HEK293 (cell line): ENCODE measurements at regions not wholly inside any gene's neighbourhood (a gene's known extent, or its start where the extent isn't known, plus 50 kb on each side); places are given as distances from the start of the nearest gene placed in this dataset.

Source experiments
- CTCF ChIA-PET: fragments of 350-600 bp; formaldehyde crosslinking; extraction: SDS; loops from one replicate; lab custom pipeline; 2021; ENCODE audit warnings: antibody characterized with exemption; lab: Yijun Ruan, JAX
- POLR2A ChIA-PET: fragments of 300-600 bp; formaldehyde crosslinking; extraction: SDS; loops from one replicate; lab custom pipeline; 2020; ENCODE audit warnings: antibody characterized with exemption, inconsistent platforms; lab: Yijun Ruan, JAX
- H3K27ac ChIP-seq: fragments of 200-500 bp; sonication (Bioruptor generic); 2 replicates; pipeline ENCODE4 v1.5.1; 2014; ENCODE audit warnings: low read depth, low read length, control low read depth, inconsistent platforms; ENCODE audit errors: extremely low read depth
- H3K36me3 ChIP-seq, 2 experiments: fragments of 200-500 bp in 1 of 2; sonication (Bioruptor generic) in 1 of 2; 1 replicate in 1 of 2; 2 replicates in 1 of 2; pipeline ENCODE4 v1.5.1; 2014 to 2017; ENCODE audit warnings: inconsistent platforms in 2 of 2, low read length in 2 of 2; ENCODE audit not compliant: control insufficient read depth in 2 of 2, insufficient read depth in 1 of 2
- H3K4me1 ChIP-seq: fragments of 200-500 bp; sonication (Bioruptor generic); 2 replicates; pipeline ENCODE4 v1.5.1; 2014; ENCODE audit warnings: mild to moderate bottlenecking, low read length, inconsistent platforms; ENCODE audit not compliant: control insufficient read depth, insufficient read depth
- H3K4me3 ChIP-seq: 2 replicates; pipeline ENCODE4 v1.5.1; 2011; ENCODE audit warnings: low read depth, mild to moderate bottlenecking, control low read depth, low read length, moderate library complexity
- H3K9me3 ChIP-seq: fragments of 200-500 bp; sonication (Bioruptor generic); 2 replicates; pipeline ENCODE4 v1.5.1; 2014; ENCODE audit warnings: low read depth, low read length, inconsistent platforms; ENCODE audit not compliant: control insufficient read depth, insufficient read depth
- BCL11A ChIP-seq: fragments of 450-650 bp; formaldehyde crosslinking; IDR thresholded peaks from 2 replicates; pipeline ENCODE4 v1.5.1; 2016; ENCODE audit warnings: low read depth, missing biosample characterization, missing genetic modification characterization
- BCL11B ChIP-seq: fragments of 450-650 bp; formaldehyde crosslinking; IDR thresholded peaks from 2 replicates; pipeline ENCODE4 v1.5.1; 2016; ENCODE audit warnings: low read depth, missing biosample characterization, missing genetic modification characterization
- KLF7 ChIP-seq: fragments of 450-650 bp; formaldehyde crosslinking; IDR thresholded peaks from 2 replicates; pipeline ENCODE4 v1.5.1; 2016; ENCODE audit warnings: missing biosample characterization, missing genetic modification characterization, borderline replicate concordance
- PRDM2 ChIP-seq: fragments of 450-650 bp; formaldehyde crosslinking; IDR thresholded peaks from 2 replicates; pipeline ENCODE4 v1.5.1; 2016; ENCODE audit warnings: missing biosample characterization, missing genetic modification characterization, borderline replicate concordance
- RBAK ChIP-seq: fragments of 450-650 bp; formaldehyde crosslinking; IDR thresholded peaks from 2 replicates; pipeline ENCODE4 v1.5.1; 2016; ENCODE audit warnings: missing biosample characterization, missing genetic modification characterization
- WT1 ChIP-seq: fragments of 450-650 bp; formaldehyde crosslinking; IDR thresholded peaks from 2 replicates; pipeline ENCODE4 v1.5.1; 2016; ENCODE audit warnings: missing biosample characterization, missing genetic modification characterization
- ZBTB1 ChIP-seq: fragments of 450-650 bp; formaldehyde crosslinking; IDR thresholded peaks from 2 replicates; pipeline ENCODE4 v1.5.1; 2016; ENCODE audit warnings: missing biosample characterization, missing genetic modification characterization
- ZBTB20 ChIP-seq: fragments of 450-650 bp; formaldehyde crosslinking; IDR thresholded peaks from 2 replicates; pipeline ENCODE4 v1.5.1; 2016; ENCODE audit warnings: missing biosample characterization, missing genetic modification characterization
- ZBTB21 ChIP-seq: fragments of 450-650 bp; formaldehyde crosslinking; IDR thresholded peaks from 2 replicates; pipeline ENCODE4 v1.5.1; 2017; ENCODE audit warnings: missing biosample characterization, missing genetic modification characterization
- ZBTB8A ChIP-seq: fragments of 450-650 bp; formaldehyde crosslinking; IDR thresholded peaks from 2 replicates; pipeline ENCODE4 v1.5.1; 2016; ENCODE audit warnings: missing biosample characterization, missing genetic modification characterization
- ZFHX2 ChIP-seq: fragments of 450-650 bp; formaldehyde crosslinking; conservative IDR thresholded peaks from 2 replicates; pipeline ENCODE4 v1.5.1; 2016; ENCODE audit warnings: missing biosample characterization, missing genetic modification characterization
- ZFP69B ChIP-seq: fragments of 450-650 bp; formaldehyde crosslinking; IDR thresholded peaks from 2 replicates; pipeline ENCODE4 v1.5.1; 2016; ENCODE audit warnings: missing biosample characterization, missing genetic modification characterization
- ZNF132 ChIP-seq: fragments of 450-650 bp; formaldehyde crosslinking; IDR thresholded peaks from 2 replicates; pipeline ENCODE4 v1.5.1; 2017; ENCODE audit warnings: missing biosample characterization, missing genetic modification characterization, borderline replicate concordance
- ZNF146 ChIP-seq: fragments of 450-650 bp; formaldehyde crosslinking; IDR thresholded peaks from 2 replicates; pipeline ENCODE4 v1.5.1; 2016; ENCODE audit warnings: missing biosample characterization, missing genetic modification characterization
- ZNF157 ChIP-seq: fragments of 450-650 bp; formaldehyde crosslinking; IDR thresholded peaks from 2 replicates; pipeline ENCODE4 v1.5.1; 2016; ENCODE audit warnings: missing biosample characterization, missing genetic modification characterization
- ZNF214 ChIP-seq: fragments of 450-650 bp; formaldehyde crosslinking; IDR thresholded peaks from 2 replicates; pipeline ENCODE4 v1.5.1; 2017; ENCODE audit warnings: missing biosample characterization, mild to moderate bottlenecking, missing genetic modification characterization, borderline replicate concordance
- ZNF292 ChIP-seq: fragments of 450-650 bp; formaldehyde crosslinking; IDR thresholded peaks from 2 replicates; pipeline ENCODE4 v1.5.1; 2016; ENCODE audit warnings: low read depth, missing biosample characterization, missing genetic modification characterization, borderline replicate concordance
- ZNF302 ChIP-seq: fragments of 450-650 bp; formaldehyde crosslinking; IDR thresholded peaks from 2 replicates; pipeline ENCODE4 v1.5.1; 2016; ENCODE audit warnings: missing biosample characterization, missing genetic modification characterization, low read depth
- ZNF311 ChIP-seq: fragments of 450-650 bp; formaldehyde crosslinking; IDR thresholded peaks from 2 replicates; pipeline ENCODE4 v1.5.1; 2017; ENCODE audit warnings: missing biosample characterization, missing genetic modification characterization, borderline replicate concordance
- ZNF362 ChIP-seq: fragments of 450-650 bp; formaldehyde crosslinking; IDR thresholded peaks from 2 replicates; pipeline ENCODE4 v1.5.1; 2016; ENCODE audit warnings: missing biosample characterization, missing genetic modification characterization
- ZNF416 ChIP-seq: fragments of 450-650 bp; formaldehyde crosslinking; IDR thresholded peaks from 2 replicates; pipeline ENCODE4 v1.5.1; 2016; ENCODE audit warnings: missing biosample characterization, missing genetic modification characterization
- ZNF624 ChIP-seq: fragments of 450-650 bp; formaldehyde crosslinking; IDR thresholded peaks from 2 replicates; pipeline ENCODE4 v1.5.1; 2017; ENCODE audit warnings: missing biosample characterization, missing genetic modification characterization
- ZNF626 ChIP-seq: fragments of 450-650 bp; sonication (Bioruptor Pico); formaldehyde crosslinking; IDR thresholded peaks from 2 replicates; pipeline ENCODE4 v1.5.1; 2018; ENCODE audit warnings: missing biosample characterization, missing genetic modification characterization, inconsistent platforms
- ZNF660 ChIP-seq: fragments of 450-650 bp; IDR thresholded peaks from 2 replicates; pipeline ENCODE4 v1.5.1; 2018; ENCODE audit warnings: missing biosample characterization, mild to moderate bottlenecking, missing genetic modification characterization
- ZNF664 ChIP-seq: fragments of 450-650 bp; formaldehyde crosslinking; IDR thresholded peaks from 2 replicates; pipeline ENCODE4 v1.5.1; 2016; ENCODE audit warnings: missing biosample characterization, missing genetic modification characterization
- ZNF677 ChIP-seq: fragments of 450-650 bp; IDR thresholded peaks from 2 replicates; pipeline ENCODE4 v1.5.0; 2018; ENCODE audit warnings: missing biosample characterization, mild to moderate bottlenecking, missing genetic modification characterization, moderate library complexity
- ZNF792 ChIP-seq: fragments of 450-650 bp; formaldehyde crosslinking; IDR thresholded peaks from 2 replicates; pipeline ENCODE4 v1.5.1; 2016; ENCODE audit warnings: missing biosample characterization, missing genetic modification characterization
- ZNF830 ChIP-seq: fragments of 450-650 bp; IDR thresholded peaks from 2 replicates; pipeline ENCODE4 v1.5.0; 2018; ENCODE audit warnings: missing biosample characterization, missing genetic modification characterization, low read depth, mild to moderate bottlenecking, moderate library complexity
- ZSCAN30 ChIP-seq: fragments of 450-650 bp; IDR thresholded peaks from 2 replicates; pipeline ENCODE4 v1.5.1; 2018; ENCODE audit warnings: missing biosample characterization, mild to moderate bottlenecking, missing genetic modification characterization, moderate library complexity

- TF ChIP-seq ZNF677 (tag by site-specific recombination) = no peak
- no peak for TF ChIP-seq ZNF362
- TF ChIP-seq ZSCAN30 (tag by site-specific recombination) = no peak
- TF ChIP-seq ZBTB1 (tag by site-specific recombination) = no peak
Observed at GRCh38 chr2:6754419-6754818, 111.3 kb downstream of the CMPK2 start (continued).

- H3K4me1 ChIP-seq = no peaks in the 10 kb centered on the region
- H3K9me3 ChIP-seq = no peaks in the 10 kb centered on the region
- TF ChIP-seq ZNF416 (no peak), ZNF157 (tag by site-specific recombination) (no peak), BCL11B (tag by site-specific recombination) (no peak), ZNF660 (tag by site-specific recombination) (no peak), ZNF624 (tag by site-specific recombination) (no peak), ZNF146 (tag by site-specific recombination) (no peak), ZFHX2 (no peak), RBAK (tag by site-specific recombination) (no peak), ZBTB21 (tag by site-specific recombination) (no peak), ZNF302 (tag by site-specific recombination) (no peak), ZNF292 (tag by site-specific recombination) (no peak), ZBTB8A (tag by site-specific recombination) (no peak), ZFP69B (tag by site-specific recombination) (no peak), ZNF792 (tag by site-specific recombination) (no peak), ZNF664 (tag by site-specific recombination) (no peak), BCL11A (no peak)
- H3K36me3 ChIP-seq = no peaks in the 10 kb centered on the region
- ChIA-PET POLR2A (no interaction called here), CTCF (interaction anchor here (0.5 to 2.1 kb wide), 2 partner anchors 17 to 486 kb away, joined by 4 read pairs; no protein-coding TSS in a partner anchor)
- no peak overlapping the region for H3K27ac ChIP-seq
- H3K4me3 ChIP-seq = no peak overlapping the region
Observed at GRCh38 chr2:6755456-6755855, 110.3 kb downstream of the CMPK2 start.

- no peak for TF ChIP-seq ZNF626
- TF ChIP-seq ZNF214 = no peak
- no peak for TF ChIP-seq PRDM2 (tag by site-specific recombination)
- no peak for TF ChIP-seq ZNF830 (tag by site-specific recombination)
- TF ChIP-seq WT1 (tag by site-specific recombination) = no peak
- TF ChIP-seq ZNF311 = no peak
- no peak for TF ChIP-seq ZNF132 (tag by site-specific recombination)
- TF ChIP-seq ZBTB20 (tag by site-specific recombination) = no peak
- no peak for TF ChIP-seq KLF7 (tag by site-specific recombination)
- Histone ChIP-seq H3K4me3 (no peak overlapping the region), H3K27ac (no peak overlapping the region), H3K9me3 (no peaks in the 10 kb centered on the region), H3K36me3 (no peaks in the 10 kb centered on the region), H3K4me1 (no peaks in the 10 kb centered on the region)
- CTCF ChIA-PET = no interaction called here
- POLR2A ChIA-PET = no interaction called here
Observed at GRCh38 chr2:6757215-6757614, 108.5 kb downstream of the CMPK2 start.
